ENCODE measurements at regions not wholly inside any gene's neighbourhood (a gene's known extent, or its start where the extent isn't known, plus 50 kb on each side); places are given as distances from the start of the nearest gene placed in this dataset.

- no peak for TF ChIP-seq PHF8 (conservative IDR thresholded peaks at IDR 0.05; ENCODE audit: low read depth, low read length)
- TF ChIP-seq RXRA (IDR thresholded peaks at IDR 0.05; ENCODE audit: insufficient read depth, low read depth, low read length): no peak
- TF ChIP-seq SIN3A (conservative IDR thresholded peaks at IDR 0.05 in 1 of 2, IDR thresholded peaks at IDR 0.05 in 1 of 2; ENCODE audit: low read depth in 1 of 2, low read length in 2 of 2): no peak
- TF ChIP-seq CTCF (IDR thresholded peaks at IDR 0.05; ENCODE audit: control extremely low read depth in 1 of 3, insufficient read depth in 1 of 3, low read depth in 1 of 3, low read length in 3 of 3): no peak
- TF ChIP-seq HDAC2 (IDR thresholded peaks at IDR 0.05; ENCODE audit: borderline replicate concordance in 1 of 2, low read depth in 2 of 2, low read length in 2 of 2): no peak
- TF ChIP-seq EP300 (IDR thresholded peaks at IDR 0.05; ENCODE audit: borderline replicate concordance in 1 of 2, low read depth in 2 of 2, low read length in 2 of 2): no peak
- TF ChIP-seq EZH2 (IDR thresholded peaks at IDR 0.05; ENCODE audit: low read depth, low read length, severe bottlenecking): no peak
- TF ChIP-seq RFX5 (IDR thresholded peaks at IDR 0.05; ENCODE audit: borderline replicate concordance, low read depth, low read length): no peak
- no peak for TF ChIP-seq POLR2AphosphoS5 (IDR thresholded peaks at IDR 0.05; ENCODE audit: low read depth, low read length)
Measured at GRCh38 chr7:46725136-46725535, 804.1 kb upstream of the IGFBP3 start.

Data from H1 (cell line).